B cell (primary cell): ENCODE measurements at regions not wholly inside any gene's neighbourhood (a gene's known extent, or its start where the extent isn't known, plus 50 kb on each side); places are given as distances from the start of the nearest gene placed in this dataset.

ENCODE experiments used
- ATAC-seq: fragments of 200-7000 bp; cut with Tn5 transposase; one replicate; pipeline ENCODE4 v1.10.0; 2021; ENCODE audit warnings: low read depth, mild to moderate bottlenecking, moderate number of reproducible peaks, moderate library complexity
- CTCF ChIA-PET: fragments of 350-600 bp; sonication (Branson Sonifier 250); formaldehyde crosslinking; loops from one replicate; lab custom pipeline; 2021; ENCODE audit warnings: antibody characterized with exemption, inconsistent platforms; lab: Charles Lee
- POLR2A ChIA-PET: fragments of 350-600 bp; sonication (Branson Sonifier 250); formaldehyde crosslinking; loops from one replicate; lab custom pipeline; 2021; ENCODE audit warnings: antibody characterized with exemption; lab: Charles Lee
- DNase-seq: peaks from one replicate; pipeline ENCODE4 v3.0.0; 2013
- H2AFZ ChIP-seq: 2 replicates; pipeline ENCODE4 v1.6.1; 2012; ENCODE audit warnings: mild to moderate bottlenecking, low read depth, low read length; ENCODE audit not compliant: insufficient read depth, poor library complexity, severe bottlenecking
- H3K27ac ChIP-seq, 2 donors: 1 replicate in 1 of 2; 2 replicates in 1 of 2; pipeline ENCODE4 v1.5.1; 2012 to 2013; ENCODE audit warnings: low read length in 2 of 2, mild to moderate bottlenecking in 2 of 2, moderate library complexity in 1 of 2
- H3K27me3 ChIP-seq, 4 experiments: fragments of 200-600 bp in 1 of 4; sonication (generic) in 1 of 4; replicated peaks in 1 of 4; 1 replicate in 2 of 4; 2 replicates in 2 of 4; pipeline versions ENCODE4 v1.6.1 to v1.7.0; 2013 to 2016; ENCODE audit warnings: low read length in 3 of 4, mild to moderate bottlenecking in 2 of 4, mixed read lengths in 1 of 4, moderate library complexity in 1 of 4; ENCODE audit not compliant: insufficient read depth in 4 of 4, control insufficient read depth in 3 of 4; ENCODE audit errors: control extremely low read depth in 1 of 4
- H3K36me3 ChIP-seq, 2 experiments: replicated peaks in 1 of 2; 1 replicate in 1 of 2; 2 replicates in 1 of 2; pipeline versions ENCODE4 v1.6.1 to v1.7.1; 2013; ENCODE audit warnings: low read length in 1 of 2; ENCODE audit not compliant: insufficient read depth in 2 of 2, control insufficient read depth in 1 of 2; ENCODE audit errors: control extremely low read depth in 1 of 2, extremely low read depth in 1 of 2
- H3K4me1 ChIP-seq, 2 donors: fragments of 200-600 bp in 1 of 2; sonication (generic) in 1 of 2; 1 replicate in 1 of 2; 2 replicates in 1 of 2; pipeline versions ENCODE4 v1.5.1 to v1.6.1; 2013 to 2017; ENCODE audit warnings: low read length in 2 of 2; ENCODE audit not compliant: control insufficient read depth in 2 of 2, insufficient read depth in 2 of 2
- H3K4me2 ChIP-seq: replicated peaks from 2 replicates; pipeline ENCODE3; 2012; ENCODE audit warnings: mild to moderate bottlenecking, low read depth, low read length; ENCODE audit not compliant: poor library complexity, severe bottlenecking
- H3K4me3 ChIP-seq, 5 experiments: fragments of 200-600 bp in 1 of 5; sonication (generic) in 1 of 5; 1 replicate in 3 of 5; 2 replicates in 2 of 5; pipeline versions ENCODE4 v1.5.1 to v1.7.0; 2011 to 2016; ENCODE audit warnings: low read length in 4 of 5, mild to moderate bottlenecking in 4 of 5, low read depth in 2 of 5, control low read depth in 1 of 5, moderate library complexity in 1 of 5; ENCODE audit not compliant: insufficient read depth in 1 of 5; ENCODE audit errors: control extremely low read depth in 1 of 5, extremely low read depth in 1 of 5
- H3K79me2 ChIP-seq: fragments of 200-600 bp; sonication (generic); one replicate; pipeline ENCODE4 v1.6.0; 2016; ENCODE audit warnings: low read length; ENCODE audit not compliant: control insufficient read depth, insufficient read depth
- H3K9ac ChIP-seq: fragments of 200-600 bp; sonication (generic); 2 replicates; pipeline ENCODE4 v1.6.1; 2017; ENCODE audit warnings: mild to moderate bottlenecking, low read length, moderate library complexity
- H3K9me3 ChIP-seq, 3 donors: one replicate each; pipeline versions ENCODE4 v1.6.1 to v1.7.1; 2013; ENCODE audit warnings: low read length in 2 of 3; ENCODE audit not compliant: control insufficient read depth in 2 of 3, insufficient read depth in 1 of 3; ENCODE audit errors: control extremely low read depth in 1 of 3
- H4K20me1 ChIP-seq: 2 replicates; pipeline ENCODE4 v1.6.0; 2012; ENCODE audit warnings: mild to moderate bottlenecking, low read length; ENCODE audit not compliant: insufficient read depth, control insufficient read depth, poor library complexity, severe bottlenecking
- H3K27ac Mint-ChIP-seq: one replicate; pipeline ENCODE4 v1.8.0; 2021; ENCODE audit warnings: mixed read lengths
- H3K27me3 Mint-ChIP-seq: one replicate; pipeline ENCODE4 v1.8.0; 2021; ENCODE audit warnings: mixed read lengths
- H3K4me1 Mint-ChIP-seq: one replicate; pipeline ENCODE4 v1.8.0; 2021; ENCODE audit warnings: mixed read lengths
- H3K4me3 Mint-ChIP-seq: one replicate; pipeline ENCODE4 v1.8.0; 2021; ENCODE audit warnings: mixed read lengths
- H3K9me3 Mint-ChIP-seq: one replicate; pipeline ENCODE4 v1.8.0; 2022; ENCODE audit warnings: mixed read lengths; ENCODE audit not compliant: insufficient read depth
- CTCF ChIP-seq: fragments of 200-600 bp; IDR thresholded peaks from one replicate; pipeline ENCODE4 v1.8.0; 2022; ENCODE audit warnings: antibody characterized with exemption, mild to moderate bottlenecking
- EZH2 ChIP-seq: IDR thresholded peaks from 2 replicates; pipeline ENCODE4 v1.6.1; 2012; ENCODE audit warnings: borderline replicate concordance, low read depth, mild to moderate bottlenecking, moderate library complexity, low read length; ENCODE audit not compliant: insufficient read depth, poor library complexity, severe bottlenecking
- WGBS: methylation state at CpG from one replicate; pipeline ENCODE4 v1.1.5; 2013; ENCODE audit warnings: missing lambda C conversion rate; ENCODE audit not compliant: insufficient coverage; 5-methylcytosine and 5-hydroxymethylcytosine counted together
- intact Hi-C: fragments of 100-400 bp; cut with micrococcal nuclease; formaldehyde crosslinking; loops from one replicate; pipeline ENCODE4 v1.10.0; 2022

- Mint-ChIP-seq H3K4me3 (no peak overlapping the region), H3K4me1 (peaks cover 42% of the 10 kb centered on the region), H3K27ac (peak overlapping the region; percentile 57), H3K9me3 (no peaks in the 10 kb centered on the region), H3K27me3 (no peaks in the 10 kb centered on the region)
- DNase-seq (no peak), ATAC-seq (no peak)
- H2AFZ ChIP-seq: no peak overlapping the region
- no peak overlapping the region for H3K27ac ChIP-seq
- no peaks in the 10 kb centered on the region for H3K36me3 ChIP-seq
- no peak overlapping the region for H3K4me2 ChIP-seq
- ChIA-PET POLR2A (no interaction called here), CTCF (no interaction called here)
- no peaks in the 10 kb centered on the region for H3K79me2 ChIP-seq
- H4K20me1 ChIP-seq: no peaks in the 10 kb centered on the region
- no peak overlapping the region for H3K4me3 ChIP-seq
- intact Hi-C loops: no loop called here
- H3K9me3 ChIP-seq: no peaks in the 10 kb centered on the region
- no peak for TF ChIP-seq CTCF
- TF ChIP-seq EZH2: no peak
- H3K9ac ChIP-seq: no peak overlapping the region
- H3K27me3 ChIP-seq: no peaks in the 10 kb centered on the region
- WGBS: 80% methylated on average over 2 of the region's 3 CpGs
- H3K4me1 ChIP-seq: peaks cover 26 to 41% of the 10 kb centered on the region in 2 donors
Measured at GRCh38 chr13:40275636-40276035, 390.8 kb downstream of the FOXO1 start.

DNA sequence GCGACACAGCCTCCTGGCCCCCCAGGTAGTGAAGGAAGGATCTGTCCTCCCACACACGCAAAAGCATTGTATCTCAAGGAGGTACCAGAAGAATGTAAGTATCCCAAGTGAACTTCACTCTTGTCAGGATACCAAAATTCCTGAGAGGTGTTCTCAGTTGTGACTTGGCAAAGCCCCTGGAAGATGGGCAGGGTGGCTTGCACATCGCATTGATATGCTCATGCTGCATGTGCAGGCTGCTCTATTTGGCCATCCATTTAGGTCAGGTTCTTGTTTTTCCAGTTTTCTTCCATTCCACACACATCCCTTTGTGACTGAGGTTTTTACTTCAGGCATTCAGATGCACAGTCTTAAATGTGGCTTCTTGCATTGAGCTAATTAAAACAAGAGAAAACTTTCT is 382.8 kb downstream of the FOXO1 start:
- no peaks in the 10 kb centered on the region for H3K9me3 Mint-ChIP-seq
- POLR2A ChIA-PET: no interaction called here
- Histone ChIP-seq H3K27ac (no peak overlapping the region), H3K4me3 (no peak overlapping the region), H3K36me3 (no peaks in the 10 kb centered on the region), H3K4me2 (no peak overlapping the region), H3K79me2 (no peaks in the 10 kb centered on the region), H3K4me1 (no peaks in the 10 kb centered on the region), H3K9me3 (no peaks in the 10 kb centered on the region), H3K27me3 (no peaks in the 10 kb centered on the region), H4K20me1 (no peaks in the 10 kb centered on the region), H3K9ac (no peak overlapping the region), H2AFZ (no peak overlapping the region)
- no peak for DNase-seq
- H3K27me3 Mint-ChIP-seq: no peaks in the 10 kb centered on the region
- TF ChIP-seq EZH2: no peak
- no peak for TF ChIP-seq CTCF
- no peak for ATAC-seq
- intact Hi-C loops: no loop called here
- WGBS: 100% methylated on average over 3 of the region's 3 CpGs
- CTCF ChIA-PET: interaction anchor here (0.9 kb wide), 1 partner anchor 148 kb away, joined by 6 read pairs; no protein-coding TSS in a partner anchor
- H3K27ac Mint-ChIP-seq: no peak overlapping the region
- no peaks in the 10 kb centered on the region for H3K4me1 Mint-ChIP-seq
- no peak overlapping the region for H3K4me3 Mint-ChIP-seq
